HL-60 (cell line): ENCODE measurements at regions not wholly inside any gene's neighbourhood (a gene's known extent, or its start where the extent isn't known, plus 50 kb on each side); places are given as distances from the start of the nearest gene placed in this dataset.

ENCODE experiments used
- DNase-seq, 2 experiments: peaks; one replicate each; pipeline ENCODE4 v3.0.0-alpha.2; 2010 to 2020; ENCODE audit warnings: low read depth in 1 of 2, low spot score in 1 of 2
- H3K27ac ChIP-seq: fragments of 250-450 bp; sonication (Bioruptor Pico); replicated peaks from 2 replicates; pipeline ENCODE4 v1.5.1; 2020; ENCODE audit warnings: mild to moderate bottlenecking, moderate library complexity
- H3K27me3 ChIP-seq: fragments of 250-450 bp; sonication (Bioruptor Pico); 2 replicates; pipeline ENCODE4 v1.5.1; 2021; ENCODE audit warnings: mild to moderate bottlenecking, moderate library complexity; ENCODE audit not compliant: insufficient read depth, poor library complexity, severe bottlenecking
- H3K4me3 ChIP-seq: replicated peaks from 2 replicates; pipeline ENCODE4 v1.5.1; 2011; ENCODE audit warnings: mild to moderate bottlenecking, control low read depth, low read length; ENCODE audit not compliant: insufficient read depth
- CTCF ChIP-seq: IDR thresholded peaks from one replicate; pipeline ENCODE4 v1.5.1; 2011; ENCODE audit warnings: low read length, control low read depth, inconsistent platforms; ENCODE audit not compliant: insufficient read depth
- GABPA ChIP-seq: IDR thresholded peaks from 2 replicates; pipeline ENCODE4 v1.6.1; 2012; ENCODE audit warnings: low read depth
- POLR2AphosphoS5 ChIP-seq: IDR thresholded peaks from 2 replicates; pipeline ENCODE4 v1.6.1; 2012; ENCODE audit warnings: low read depth
- SPI1 ChIP-seq: IDR thresholded peaks from 2 replicates; pipeline ENCODE4 v1.6.1; 2012; ENCODE audit warnings: low read depth, mild to moderate bottlenecking, borderline replicate concordance
- TF ChIP-seq, protein P1 (sequence below): IDR thresholded peaks from 2 replicates; pipeline ENCODE4 v1.6.1; 2012; ENCODE audit warnings: low read depth; ENCODE audit not compliant: insufficient replicate concordance

- no peak overlapping the region for H3K27ac ChIP-seq
- DNase-seq = no peak
- H3K27me3 ChIP-seq = no peaks in the 10 kb centered on the region
- H3K4me3 ChIP-seq = no peak overlapping the region
- TF ChIP-seq, protein P1, sequence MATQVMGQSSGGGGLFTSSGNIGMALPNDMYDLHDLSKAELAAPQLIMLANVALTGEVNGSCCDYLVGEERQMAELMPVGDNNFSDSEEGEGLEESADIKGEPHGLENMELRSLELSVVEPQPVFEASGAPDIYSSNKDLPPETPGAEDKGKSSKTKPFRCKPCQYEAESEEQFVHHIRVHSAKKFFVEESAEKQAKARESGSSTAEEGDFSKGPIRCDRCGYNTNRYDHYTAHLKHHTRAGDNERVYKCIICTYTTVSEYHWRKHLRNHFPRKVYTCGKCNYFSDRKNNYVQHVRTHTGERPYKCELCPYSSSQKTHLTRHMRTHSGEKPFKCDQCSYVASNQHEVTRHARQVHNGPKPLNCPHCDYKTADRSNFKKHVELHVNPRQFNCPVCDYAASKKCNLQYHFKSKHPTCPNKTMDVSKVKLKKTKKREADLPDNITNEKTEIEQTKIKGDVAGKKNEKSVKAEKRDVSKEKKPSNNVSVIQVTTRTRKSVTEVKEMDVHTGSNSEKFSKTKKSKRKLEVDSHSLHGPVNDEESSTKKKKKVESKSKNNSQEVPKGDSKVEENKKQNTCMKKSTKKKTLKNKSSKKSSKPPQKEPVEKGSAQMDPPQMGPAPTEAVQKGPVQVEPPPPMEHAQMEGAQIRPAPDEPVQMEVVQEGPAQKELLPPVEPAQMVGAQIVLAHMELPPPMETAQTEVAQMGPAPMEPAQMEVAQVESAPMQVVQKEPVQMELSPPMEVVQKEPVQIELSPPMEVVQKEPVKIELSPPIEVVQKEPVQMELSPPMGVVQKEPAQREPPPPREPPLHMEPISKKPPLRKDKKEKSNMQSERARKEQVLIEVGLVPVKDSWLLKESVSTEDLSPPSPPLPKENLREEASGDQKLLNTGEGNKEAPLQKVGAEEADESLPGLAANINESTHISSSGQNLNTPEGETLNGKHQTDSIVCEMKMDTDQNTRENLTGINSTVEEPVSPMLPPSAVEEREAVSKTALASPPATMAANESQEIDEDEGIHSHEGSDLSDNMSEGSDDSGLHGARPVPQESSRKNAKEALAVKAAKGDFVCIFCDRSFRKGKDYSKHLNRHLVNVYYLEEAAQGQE = no peak
- no peak for TF ChIP-seq SPI1
- no peak for TF ChIP-seq GABPA
- no peak for TF ChIP-seq CTCF
- TF ChIP-seq POLR2AphosphoS5 = no peak
Observed at GRCh38 chr3:72428803-72429202, 419.4 kb downstream of the SHQ1 start.

DNA sequence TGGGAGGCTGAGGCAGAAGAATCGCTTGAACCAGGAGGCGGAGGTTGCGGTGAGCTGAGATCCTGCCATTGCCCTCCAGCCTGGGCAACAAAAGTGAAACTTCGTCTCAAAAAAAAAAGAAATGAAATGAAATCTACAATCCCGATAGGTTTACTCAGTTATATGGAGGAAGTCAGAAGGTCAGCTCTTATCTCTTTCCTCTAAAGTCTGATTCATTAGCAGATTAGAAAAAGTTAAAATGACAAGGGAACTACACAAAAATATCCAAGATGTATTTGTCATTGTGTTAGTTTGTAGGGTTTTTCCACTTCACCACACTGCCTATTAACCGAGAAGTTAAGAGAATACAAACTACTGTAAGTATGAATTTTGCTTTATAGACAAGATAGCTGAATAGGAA is 420.6 kb downstream of the SHQ1 start:
- H3K27me3 ChIP-seq = no peaks in the 10 kb centered on the region
- no peak overlapping the region for H3K27ac ChIP-seq
- TF ChIP-seq POLR2AphosphoS5 (no peak), GABPA (no peak), SPI1 (no peak), CTCF (no peak)
- TF ChIP-seq, protein P1 = no peak
- no peak for DNase-seq
- no peak overlapping the region for H3K4me3 ChIP-seq

- no peak overlapping the region for H3K27ac ChIP-seq
Observed at GRCh38 chr3:72426618-72427397, 421.4 kb downstream of the SHQ1 start.

More at GRCh38 chr3:72426618-72427397, 421.4 kb downstream of the SHQ1 start:
- DNase-seq = no peak
- H3K27me3 ChIP-seq = no peaks in the 10 kb centered on the region
- TF ChIP-seq CTCF (no peak), SPI1 (no peak)
- TF ChIP-seq, protein P1 = no peak
- no peak overlapping the region for H3K4me3 ChIP-seq
